PFSK-1 (cell line): ENCODE measurements at regions not wholly inside any gene's neighbourhood (a gene's known extent, or its start where the extent isn't known, plus 50 kb on each side); places are given as distances from the start of the nearest gene placed in this dataset.

ENCODE experiments used
- POLR2AphosphoS5 ChIP-seq: IDR thresholded peaks from 2 replicates; pipeline ENCODE4 v1.6.1; 2012; ENCODE audit warnings: low read depth, mild to moderate bottlenecking, control low read depth, low read length, moderate library complexity
- REST ChIP-seq, 2 experiments: IDR thresholded peaks; 2 replicates each; pipeline versions ENCODE4 v1.6.1 to v1.8.0; 2011 to 2012; ENCODE audit warnings: low read depth in 2 of 2, low read length in 2 of 2, control low read depth in 1 of 2, inconsistent platforms in 1 of 2, mild to moderate bottlenecking in 1 of 2, moderate library complexity in 1 of 2; ENCODE audit not compliant: insufficient read depth in 1 of 2
- SIN3A ChIP-seq: IDR thresholded peaks from 2 replicates; pipeline ENCODE4 v1.6.1; 2012; ENCODE audit warnings: mild to moderate bottlenecking, low read length, moderate library complexity, borderline replicate concordance; ENCODE audit not compliant: insufficient read depth
- TAF1 ChIP-seq: IDR thresholded peaks from 2 replicates; pipeline ENCODE4 v1.6.1; 2012; ENCODE audit warnings: low read length, control low read depth, borderline replicate concordance; ENCODE audit not compliant: insufficient read depth

DNA sequence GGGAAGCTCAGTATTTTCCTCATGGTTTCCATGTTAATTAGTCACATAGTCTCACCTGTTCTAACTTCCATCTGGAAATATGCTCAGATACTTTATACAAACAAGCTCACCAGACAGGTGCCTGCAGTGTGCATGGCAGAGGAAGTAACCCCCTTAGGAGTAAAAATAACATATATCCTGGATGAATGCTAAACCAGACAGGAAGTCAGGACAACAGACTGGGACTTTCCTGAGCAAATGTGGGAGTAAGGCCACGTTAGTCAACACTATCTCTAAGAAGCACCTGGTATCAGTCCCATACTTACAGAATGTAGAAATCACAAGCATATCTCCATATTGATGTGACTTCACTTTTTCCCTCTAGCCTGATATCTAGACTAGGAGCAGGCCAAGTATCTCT lies 128.4 kb downstream of the SEC61B start:
- TF ChIP-seq REST (IDR thresholded peaks at IDR 0.05; ENCODE audit: insufficient read depth in 1 of 2, low read depth in 2 of 2, low read length in 2 of 2) (no peak), POLR2AphosphoS5 (no peak), SIN3A (no peak), TAF1 (no peak)
